ENCODE measurements at regions not wholly inside any gene's neighbourhood (a gene's known extent, or its start where the extent isn't known, plus 50 kb on each side); places are given as distances from the start of the nearest gene placed in this dataset.

GRCh38 chr11:121895919-121896318, 220.1 kb downstream of the BLID start:
- TF ChIP-seq POLR2AphosphoS5 (IDR thresholded peaks at IDR 0.05; ENCODE audit: low read depth, low read length) (no peak), POLR2A (IDR thresholded peaks at IDR 0.05; ENCODE audit: low read depth, low read length) (no peak)
